ENCODE measurements at regions not wholly inside any gene's neighbourhood (a gene's known extent, or its start where the extent isn't known, plus 50 kb on each side); places are given as distances from the start of the nearest gene placed in this dataset.

DNA sequence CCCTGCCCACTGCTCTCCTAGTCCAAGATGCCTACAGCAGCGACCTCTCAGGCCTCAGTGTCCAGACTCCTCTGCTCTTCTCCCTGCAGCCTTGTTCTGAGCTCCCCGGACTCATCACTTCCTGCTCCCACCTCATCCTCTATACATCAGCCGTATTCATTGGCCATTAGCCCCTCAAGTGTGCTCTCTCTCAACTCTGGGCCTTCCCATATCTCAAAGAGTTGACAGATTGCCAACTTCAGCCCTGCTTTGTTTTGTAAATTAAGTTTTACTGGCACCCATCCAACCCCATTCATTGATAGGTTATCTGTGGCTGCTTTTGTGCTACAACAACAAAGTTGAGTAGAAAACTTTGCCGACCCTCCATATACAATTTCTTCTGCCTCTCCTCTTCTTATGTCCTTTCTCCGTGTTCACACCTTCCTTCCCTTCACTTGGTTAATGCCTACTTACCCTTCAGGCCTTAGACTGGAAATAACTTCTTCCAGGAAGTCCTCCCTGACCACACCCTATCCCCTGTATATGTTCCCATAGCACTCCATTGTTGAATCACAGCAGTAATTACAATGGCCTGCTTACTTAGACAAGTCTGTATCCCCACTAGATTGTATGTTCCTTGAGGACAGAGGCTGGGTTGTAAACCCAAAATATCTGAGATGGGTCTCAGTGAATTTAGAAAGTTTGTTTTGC, 63.4 kb upstream of the TANC2 start:
- intact Hi-C loops (cut with micrococcal nuclease) (no loop called here), in situ Hi-C loops (cut with MboI) (no loop called here)
- no peaks in the 10 kb centered on the region for H3K4me1 ChIP-seq (replicated peaks in 1 of 2; ENCODE audit: control insufficient read depth in 2 of 2, insufficient read depth in 2 of 2, low read length in 2 of 2)
- WGBS (ENCODE audit: insufficient coverage, low coverage, missing lambda C conversion rate), result 3% methylated on average over 5 of the region's 5 CpGs
- TF ChIP-seq NFIC (IDR thresholded peaks at IDR 0.05) (peak; percentile 73), ZNF134 (CRISPR knock-in tag; conservative IDR thresholded peaks at IDR 0.05) (no peak), ZFP36 (IDR thresholded peaks at IDR 0.05; ENCODE audit: low read depth, low read length, partially characterized antibody) (peak; percentile 88), ZNF609 (CRISPR knock-in tag; IDR thresholded peaks at IDR 0.05; ENCODE audit: borderline replicate concordance) (no peak), ZNF143 (CRISPR knock-in tag; IDR thresholded peaks at IDR 0.05) (no peak), GATAD2B (IDR thresholded peaks at IDR 0.05; ENCODE audit: borderline replicate concordance) (no peak), POLR2G (IDR thresholded peaks at IDR 0.05; ENCODE audit: low read depth, low read length) (no peak), MCM5 (IDR thresholded peaks at IDR 0.05; ENCODE audit: low read depth) (no peak), STAG1 (CRISPR knock-in tag; IDR thresholded peaks at IDR 0.05; ENCODE audit: borderline replicate concordance) (no peak), ZBTB1 (CRISPR knock-in tag; IDR thresholded peaks at IDR 0.05; ENCODE audit: borderline replicate concordance, low read depth) (no peak), SIRT6 (IDR thresholded peaks at IDR 0.05; ENCODE audit: low read depth, low read length) (no peak), ZNF436 (CRISPR knock-in tag; IDR thresholded peaks at IDR 0.05) (peak; percentile 72; the same call in 1 of the 2 replicates), ATF7 (IDR thresholded peaks at IDR 0.05) (no peak)
- POLR2A ChIA-PET, result no interaction called here
- no peak overlapping the region for H3K4me3 ChIP-seq
- H3K36me3 ChIP-seq (ENCODE audit: control insufficient read depth, insufficient read depth, low read length), result no peaks in the 10 kb centered on the region
- BruUV-seq (replicated peaks), result no TSS peak
- H3K27ac ChIP-seq (ENCODE audit: extremely low read depth, low read depth, low read length), result no peak overlapping the region
- no peak overlapping the region for H2AFZ ChIP-seq (ENCODE audit: low read depth, low read length)
- H3K4me2 ChIP-seq (ENCODE audit: insufficient read depth, low read length), result no peak overlapping the region
- no peaks in the 10 kb centered on the region for H3K9me3 ChIP-seq (replicated peaks; ENCODE audit: control insufficient read depth, insufficient read depth, low read depth, low read length)
- FAIRE-seq (no peak), DNase-seq (ENCODE audit: extremely low read depth in 1 of 4, low spot score in 3 of 4) (no peak), ATAC-seq (no peak)
- CTCF ChIA-PET (ENCODE audit: low intra/inter-chr PET ratio), result no interaction called here
- no peaks in the 10 kb centered on the region for H3K79me2 ChIP-seq (ENCODE audit: control insufficient read depth, insufficient read depth, low read length)
- no peak overlapping the region for H3K9ac ChIP-seq (ENCODE audit: insufficient read depth in 1 of 2, low read depth in 2 of 2, low read length in 2 of 2)
- H4K20me1 ChIP-seq (replicated peaks; ENCODE audit: control insufficient read depth, insufficient read depth, low read length), result no peaks in the 10 kb centered on the region
- peaks cover 13 to 30% of the 10 kb centered on the region in 2 experiments for H3K27me3 ChIP-seq (ENCODE audit: control insufficient read depth in 2 of 2, insufficient read depth in 2 of 2, low read length in 2 of 2)
- no peaks in the 10 kb centered on the region for H3K9me1 ChIP-seq (ENCODE audit: control insufficient read depth, insufficient read depth, low read length)
